GM04503 (cell line): ENCODE measurements at regions not wholly inside any gene's neighbourhood (a gene's known extent, or its start where the extent isn't known, plus 50 kb on each side); places are given as distances from the start of the nearest gene placed in this dataset.

Experiments
- DNase-seq: peaks from one replicate; pipeline ENCODE4 v3.0.0-alpha.2; 2012; ENCODE audit warnings: low read depth

DNA sequence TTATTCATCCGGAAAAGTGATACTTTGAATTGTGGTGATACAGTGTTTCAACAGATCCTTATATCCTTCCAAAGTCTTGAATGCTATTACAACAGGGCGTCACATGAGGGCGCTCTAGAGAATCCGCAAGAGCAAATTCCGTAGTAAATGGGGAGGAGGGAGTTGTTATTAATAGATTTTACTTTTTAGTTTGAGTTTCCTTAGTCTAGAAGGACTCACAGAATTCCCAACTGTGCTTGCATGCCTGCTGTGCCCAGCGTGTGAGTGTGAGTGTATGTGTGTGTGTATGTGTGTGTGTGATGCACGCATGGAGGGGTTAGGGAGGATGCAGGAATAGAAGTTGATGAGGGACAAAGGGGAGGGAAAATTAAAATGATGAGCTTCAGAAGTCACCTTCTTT, 375.3 kb downstream of the C12orf75 start:
- peak; percentile 13 for DNase-seq

DNA sequence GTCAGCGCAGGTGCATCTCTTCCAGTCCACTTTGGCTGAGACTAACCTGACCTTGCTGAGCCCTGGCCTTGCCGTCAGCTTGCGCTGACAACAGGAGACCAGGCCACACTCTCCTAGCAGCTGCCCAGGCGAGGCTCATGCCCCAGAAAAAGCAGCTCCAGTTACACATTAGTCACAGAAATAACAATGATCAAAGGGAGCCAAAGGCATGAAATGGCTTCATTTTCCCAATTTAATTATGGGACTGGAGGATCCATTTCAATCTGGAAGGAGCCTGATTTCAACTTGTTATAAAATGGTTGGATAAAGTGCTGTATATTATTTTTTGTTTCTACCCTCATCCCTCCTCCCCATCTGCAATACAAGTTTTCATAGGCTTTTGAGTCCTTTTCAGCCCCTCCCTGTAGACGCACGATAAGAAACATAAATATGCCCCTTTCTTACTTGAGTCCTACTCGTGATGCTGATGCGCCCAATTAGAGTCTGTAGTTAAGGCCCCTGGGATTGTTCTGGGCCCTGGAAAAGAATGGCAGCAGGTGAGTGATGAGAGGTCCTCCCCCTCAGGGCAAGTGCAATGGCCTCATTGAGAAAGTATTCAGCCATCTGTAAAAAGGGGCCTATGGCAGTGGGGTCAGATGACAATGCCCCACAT, 376.0 kb downstream of the C12orf75 start:
- no peak for DNase-seq

DNA sequence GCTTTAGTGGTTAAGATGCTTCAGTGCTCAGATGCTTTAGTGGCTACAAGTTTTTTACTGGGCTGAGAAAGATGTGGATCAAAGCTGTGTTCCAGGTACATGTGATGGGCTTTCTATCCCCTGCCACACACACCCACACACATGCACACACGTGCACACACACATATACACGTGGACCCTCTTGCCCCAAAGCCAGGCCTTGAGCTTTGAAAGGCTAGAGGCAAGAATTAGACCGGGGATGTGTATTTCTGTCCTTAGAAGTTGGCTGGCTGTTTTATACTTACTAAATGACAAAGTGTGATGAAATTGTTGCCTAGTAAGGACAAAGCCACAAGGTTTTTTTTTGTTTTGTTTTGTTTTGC, 376.5 kb downstream of the C12orf75 start:
- no peak for DNase-seq

DNA sequence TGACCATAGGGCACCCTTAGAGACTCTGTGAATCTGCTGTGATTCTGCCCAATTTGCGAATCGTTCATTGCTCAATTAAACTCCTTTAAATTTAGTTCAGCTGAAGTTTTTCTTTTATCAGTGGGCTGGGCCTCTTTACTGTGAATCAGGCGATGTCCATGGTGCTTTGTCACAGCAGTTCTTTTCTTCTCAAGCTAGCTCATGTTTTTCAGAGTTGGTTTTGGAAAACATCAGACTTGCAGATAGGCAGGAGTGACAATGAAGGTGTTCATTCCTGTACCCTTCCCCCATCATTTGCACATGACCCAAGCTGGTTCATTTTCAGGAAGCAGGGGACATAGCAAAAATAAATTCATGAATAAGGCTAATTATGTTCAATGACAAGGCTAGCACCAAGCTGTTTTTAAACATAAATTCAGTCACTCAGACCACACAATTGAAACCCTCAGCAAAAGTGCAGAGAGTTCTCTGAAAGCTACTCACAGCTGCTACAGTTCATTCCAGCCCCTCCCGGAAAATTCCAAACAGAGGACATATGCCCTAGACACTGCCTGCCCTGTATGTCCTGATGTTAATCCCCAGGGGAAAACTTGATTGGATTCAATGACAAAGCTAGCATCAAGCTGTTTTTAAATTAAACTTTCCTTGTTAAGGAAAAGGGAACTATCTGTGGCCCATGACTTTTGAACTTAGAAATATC, 383.3 kb downstream of the C12orf75 start:
- no peak for DNase-seq

DNA sequence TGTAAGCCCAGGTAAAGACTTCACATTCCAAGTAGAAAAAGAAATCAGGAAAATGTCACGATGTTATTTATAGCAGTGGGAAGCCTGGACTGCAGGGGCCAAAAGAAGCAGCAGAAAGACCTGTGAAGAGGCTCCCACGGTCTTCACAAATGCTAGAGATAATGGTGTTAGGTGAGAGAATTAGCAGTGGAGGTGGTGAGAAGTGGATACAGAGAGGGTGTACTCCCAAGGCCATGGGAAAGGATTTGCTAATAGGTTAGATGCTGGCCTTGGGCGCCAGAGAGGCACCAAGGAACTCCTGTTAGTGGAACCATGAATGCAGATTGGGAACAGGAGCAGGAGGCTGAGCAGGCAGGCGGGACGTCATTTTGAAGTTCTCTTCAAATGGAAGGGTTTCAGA, 386.1 kb downstream of the C12orf75 start:
- DNase-seq: no peak

DNA sequence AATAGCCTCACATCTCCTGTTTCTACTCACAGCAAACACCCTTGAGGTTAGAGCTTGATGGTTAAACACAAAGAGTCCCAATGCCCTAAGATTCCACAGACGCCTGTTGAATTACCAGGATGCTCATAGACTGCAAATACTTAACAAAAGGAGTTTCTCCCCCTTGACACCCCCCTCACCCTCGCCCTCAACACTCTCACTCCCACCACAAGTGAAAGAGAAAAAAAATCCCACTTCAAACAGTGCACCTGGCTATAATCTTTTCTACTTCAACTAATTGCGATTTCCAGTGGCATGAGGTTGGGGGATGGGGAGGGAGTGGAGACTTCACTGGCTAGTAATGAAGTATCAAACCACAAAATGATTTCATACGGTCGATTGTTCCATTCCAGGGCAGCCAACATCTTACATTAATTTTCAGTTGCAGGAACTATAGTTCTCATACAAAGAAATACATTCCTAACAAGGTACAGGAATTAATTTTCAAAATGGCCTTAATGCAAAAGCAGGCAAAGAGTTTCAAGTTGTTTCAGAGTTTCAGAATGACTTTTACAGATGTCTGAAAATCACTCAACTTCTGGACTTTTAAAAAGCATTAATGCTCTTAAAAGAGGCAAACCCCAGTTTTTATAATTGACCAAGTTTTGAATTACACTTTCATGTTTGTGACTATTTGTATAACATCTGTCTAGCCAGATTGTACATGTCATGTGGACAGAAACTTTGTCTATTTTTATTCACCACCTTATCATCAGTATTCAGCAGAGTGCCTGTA, 390.7 kb downstream of the C12orf75 start:
- no peak for DNase-seq

DNA sequence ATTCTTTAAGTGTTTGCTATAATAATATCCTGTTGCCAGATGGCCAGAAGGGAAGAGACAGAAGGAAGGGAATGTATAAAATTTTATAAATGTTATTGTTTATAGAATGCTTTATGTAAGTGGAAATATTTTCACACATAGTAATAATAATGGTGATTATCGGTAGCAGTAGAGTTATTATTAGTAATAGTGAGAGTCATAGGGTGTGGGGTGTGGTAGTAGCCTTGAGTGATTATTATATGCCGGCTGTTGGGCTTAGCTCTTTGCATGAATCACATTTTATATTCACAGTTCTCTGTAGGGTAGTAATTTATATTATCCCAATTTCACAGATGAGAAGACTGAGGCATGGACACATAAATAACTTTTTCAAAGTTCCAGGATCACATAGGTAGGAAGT, 391.4 kb downstream of the C12orf75 start:
- DNase-seq: no peak

DNA sequence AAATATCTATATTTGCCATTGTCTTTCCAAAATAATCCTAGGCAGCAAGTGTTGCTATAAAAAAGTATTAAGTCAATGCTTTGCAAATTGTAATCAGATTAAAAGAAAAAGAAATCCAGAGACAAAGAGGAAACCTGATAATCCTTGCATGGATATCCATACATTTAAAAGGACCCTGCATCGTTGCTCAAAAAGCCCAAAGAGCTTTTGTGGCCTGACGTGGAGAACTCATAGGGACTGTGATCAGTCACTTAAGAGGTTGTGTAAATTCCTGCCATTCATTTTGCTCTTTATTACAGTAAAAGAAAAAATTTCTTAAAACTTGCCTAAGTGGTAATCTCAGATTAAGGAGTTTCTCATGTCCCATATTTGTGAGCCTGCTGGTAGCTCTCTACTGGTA, 392.6 kb downstream of the C12orf75 start:
- no peak for DNase-seq

DNA sequence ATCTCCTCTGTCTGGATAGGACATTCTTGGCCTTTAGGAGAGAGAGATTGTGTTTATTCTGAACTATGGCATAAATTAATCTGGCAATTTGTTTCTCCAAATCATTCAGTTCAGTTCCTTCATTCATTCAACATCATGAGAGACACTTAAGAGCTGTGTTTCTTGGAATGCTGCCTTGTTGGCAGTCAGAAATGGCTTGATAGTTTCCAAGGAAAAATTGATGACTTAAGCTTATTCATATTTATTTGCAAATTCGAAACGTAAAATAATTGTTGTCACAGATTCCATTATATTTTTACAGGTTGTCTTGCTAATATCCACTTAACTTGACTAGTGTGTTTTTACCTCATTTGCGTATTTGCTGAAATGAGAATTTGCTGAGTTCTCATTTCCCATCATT, 393.0 kb downstream of the C12orf75 start:
- no peak for DNase-seq

DNA sequence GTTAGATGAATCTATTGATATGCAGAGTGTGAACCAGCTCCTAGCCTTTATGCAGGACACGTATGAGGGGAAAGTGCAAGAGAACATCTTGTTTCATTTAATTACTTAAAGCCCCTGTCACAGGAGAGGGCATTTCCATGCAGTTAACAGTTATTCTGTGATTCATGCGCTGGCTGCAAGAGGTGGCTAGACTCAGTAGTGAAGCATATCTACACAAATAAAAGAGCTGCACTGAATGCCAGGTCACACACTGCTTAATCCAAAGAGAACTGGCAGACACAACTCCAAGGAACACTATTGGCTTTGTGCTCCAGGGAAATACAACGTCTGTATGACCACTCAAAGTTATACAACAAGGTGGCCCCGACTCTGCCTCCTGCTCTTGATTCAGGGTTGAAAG, 394.1 kb downstream of the C12orf75 start:
- no peak for DNase-seq

DNA sequence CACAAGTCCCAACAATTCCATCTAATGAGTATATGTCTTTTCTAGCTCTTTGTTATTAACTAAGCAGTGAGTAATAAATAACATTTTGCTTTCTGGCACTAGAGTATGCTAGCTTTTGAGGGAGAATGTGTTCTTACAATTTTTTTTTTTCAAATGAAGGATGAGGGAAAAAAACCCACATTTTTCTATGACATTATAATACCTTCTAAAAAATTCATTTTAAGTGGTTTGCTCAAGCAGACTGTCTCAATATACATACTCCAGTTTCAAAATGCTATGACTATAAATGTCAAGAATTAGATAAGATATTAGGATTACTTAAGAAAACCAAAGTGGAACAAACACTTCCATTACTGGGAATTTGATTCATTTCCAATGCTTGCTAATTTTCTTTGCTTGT, 394.6 kb downstream of the C12orf75 start:
- DNase-seq: no peak

DNA sequence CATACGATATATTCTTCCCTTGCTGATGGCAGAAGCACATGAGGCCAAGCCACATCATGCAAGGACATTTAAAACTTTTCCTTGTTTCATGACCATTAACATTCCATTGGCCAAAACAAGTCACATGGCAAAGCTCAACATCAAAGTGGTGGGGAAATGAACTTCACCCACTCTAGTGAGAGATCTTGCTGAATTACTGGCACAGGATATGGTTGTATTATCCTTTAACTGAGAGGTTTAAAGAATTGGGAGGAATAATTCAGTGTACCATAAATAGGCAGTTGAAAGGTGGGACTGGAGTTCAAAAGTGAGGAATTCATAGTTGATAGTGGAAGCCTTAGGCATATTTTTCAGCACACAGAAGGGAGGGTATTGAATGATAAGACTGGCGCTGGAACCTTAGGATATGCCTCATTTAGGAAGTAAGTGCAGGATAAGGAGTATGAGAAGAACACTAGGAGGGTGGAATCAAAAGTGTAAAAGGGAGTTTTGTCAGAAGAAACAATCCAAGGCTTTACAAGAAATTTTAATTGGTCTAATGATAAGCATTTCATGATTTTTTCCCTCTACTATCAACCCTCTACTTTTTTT, 398.8 kb downstream of the C12orf75 start:
- no peak for DNase-seq

DNA sequence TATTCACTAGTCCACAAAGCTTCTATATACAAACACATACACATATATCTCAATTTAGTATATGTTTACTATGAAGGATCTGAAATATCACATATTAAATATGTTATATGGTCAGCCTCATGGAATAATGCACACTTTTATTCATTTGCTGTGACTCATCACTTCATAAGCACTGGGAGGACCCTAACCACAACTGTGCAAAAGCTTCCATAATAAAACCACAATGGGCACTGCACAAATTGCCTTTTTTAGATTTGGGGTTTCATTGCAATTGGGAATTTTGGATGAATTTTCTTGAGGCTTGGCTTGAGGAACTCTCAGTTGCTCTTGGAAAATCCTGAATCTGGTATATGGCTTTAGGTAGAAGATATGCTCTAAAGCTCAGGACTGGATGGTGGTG, 399.4 kb downstream of the C12orf75 start:
- no peak for DNase-seq

DNA sequence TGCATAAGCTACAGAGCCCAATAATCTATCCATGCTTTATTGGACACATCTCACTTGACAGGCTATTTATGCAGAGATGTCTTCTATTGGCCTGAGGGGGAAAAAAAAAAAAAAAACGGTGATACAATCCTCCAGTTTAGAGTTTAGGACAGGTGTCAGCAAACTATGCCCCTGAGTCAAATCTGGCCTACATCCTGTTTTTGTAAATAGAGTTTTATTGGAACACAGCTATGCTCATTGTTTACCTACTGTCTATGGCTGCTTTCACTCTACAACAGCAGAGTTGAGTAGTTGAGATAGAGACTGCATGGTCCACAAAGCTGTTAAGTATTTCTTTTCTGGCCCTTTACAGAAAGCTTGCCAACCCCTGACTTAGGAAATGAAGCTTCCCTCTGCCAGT, 403.1 kb downstream of the C12orf75 start:
- no peak for DNase-seq

DNA sequence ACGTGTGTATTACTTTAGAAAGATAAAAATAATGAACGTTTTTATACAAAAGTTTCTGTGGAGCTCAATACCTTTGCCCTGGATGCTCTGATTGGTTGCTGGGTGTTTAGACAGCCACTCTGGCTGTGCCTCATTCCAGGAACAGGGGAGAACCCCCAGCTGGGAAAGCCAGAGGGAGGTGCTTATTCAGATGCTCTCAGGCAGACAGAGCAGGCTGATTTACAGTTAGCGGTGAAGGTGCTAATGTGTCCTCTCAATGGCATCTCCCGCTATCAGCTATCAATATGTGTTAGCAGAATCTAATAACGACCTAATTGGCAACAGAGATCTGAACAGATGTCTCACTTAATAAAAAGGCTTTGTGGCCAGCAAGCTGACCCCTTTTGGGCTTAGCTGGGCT, 402.3 kb downstream of the NUAK1 start:
- no peak for DNase-seq

DNA sequence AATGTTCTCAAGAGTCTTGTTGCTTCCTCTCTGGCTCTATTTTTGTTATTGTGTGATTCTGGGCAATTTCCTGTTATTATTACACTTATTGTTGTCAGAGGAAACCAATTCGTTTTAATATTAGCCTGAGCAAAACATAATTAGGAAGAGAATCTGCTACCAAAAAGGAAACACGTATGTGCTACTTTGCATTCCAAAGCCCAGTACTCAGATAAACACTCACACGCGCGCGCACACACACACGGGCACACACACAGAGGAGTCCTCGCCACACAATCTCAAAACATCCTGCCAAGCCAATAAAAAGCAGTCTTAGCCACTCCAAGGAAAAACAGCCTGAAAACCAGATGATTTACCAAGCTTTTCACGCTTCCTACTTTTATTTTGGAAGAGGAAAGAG, 400.7 kb downstream of the NUAK1 start:
- DNase-seq: no peak

DNA sequence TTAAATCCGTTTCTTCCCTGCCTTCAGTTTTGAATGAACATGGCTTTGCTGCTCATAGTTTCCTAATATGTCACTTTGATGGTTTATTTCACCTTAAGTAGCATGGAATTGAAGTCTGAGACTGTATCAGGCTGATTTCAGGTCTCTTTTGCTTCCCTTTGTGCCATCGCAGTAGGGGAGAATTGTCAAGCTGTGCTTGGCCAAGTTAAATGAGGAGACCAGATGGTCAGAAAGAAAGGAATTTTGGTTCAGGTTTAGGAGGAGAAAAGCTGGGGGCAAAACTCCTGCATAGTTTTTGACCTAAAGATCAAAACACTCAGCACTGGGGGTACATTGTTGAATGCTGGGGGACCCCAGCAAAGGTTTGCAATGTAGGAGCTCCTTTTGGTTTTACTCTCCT, 398.4 kb downstream of the NUAK1 start:
- DNase-seq: no peak

DNA sequence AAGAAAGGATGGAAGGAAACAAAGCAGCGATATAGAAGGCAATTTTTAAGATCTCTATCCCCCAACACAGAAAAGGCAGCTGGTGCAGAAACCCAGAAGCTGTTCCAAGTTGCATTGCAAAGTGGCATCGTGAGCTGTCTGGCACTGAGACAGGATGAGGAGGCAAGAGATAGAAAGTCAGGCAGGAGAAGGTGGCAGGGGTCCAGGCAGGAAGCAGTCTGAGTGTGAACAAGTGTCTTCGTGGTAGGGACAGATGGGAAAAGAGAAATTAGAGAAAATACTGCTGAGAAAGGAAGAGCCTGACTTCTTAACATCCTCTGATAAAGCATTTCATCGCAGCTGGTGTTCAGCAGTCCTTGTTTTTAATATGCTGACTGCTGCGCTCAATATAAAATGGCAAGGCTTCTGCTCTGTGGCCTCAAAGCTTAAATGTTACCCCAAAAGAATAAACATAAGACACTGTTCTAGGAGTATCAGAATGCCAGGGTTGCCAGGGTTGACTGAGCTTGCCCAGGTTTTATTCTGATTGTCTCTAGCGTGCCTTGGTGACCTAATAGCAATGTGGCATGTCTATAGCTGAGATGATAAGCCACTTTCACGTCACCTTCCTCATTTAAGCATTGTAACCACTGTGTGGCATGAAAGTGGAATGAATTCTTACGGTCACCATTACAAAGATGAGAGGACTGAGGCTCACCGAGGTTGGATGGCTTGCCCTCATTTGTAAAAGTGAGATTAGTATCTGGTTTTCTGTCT, 397.6 kb downstream of the NUAK1 start:
- no peak for DNase-seq

DNA sequence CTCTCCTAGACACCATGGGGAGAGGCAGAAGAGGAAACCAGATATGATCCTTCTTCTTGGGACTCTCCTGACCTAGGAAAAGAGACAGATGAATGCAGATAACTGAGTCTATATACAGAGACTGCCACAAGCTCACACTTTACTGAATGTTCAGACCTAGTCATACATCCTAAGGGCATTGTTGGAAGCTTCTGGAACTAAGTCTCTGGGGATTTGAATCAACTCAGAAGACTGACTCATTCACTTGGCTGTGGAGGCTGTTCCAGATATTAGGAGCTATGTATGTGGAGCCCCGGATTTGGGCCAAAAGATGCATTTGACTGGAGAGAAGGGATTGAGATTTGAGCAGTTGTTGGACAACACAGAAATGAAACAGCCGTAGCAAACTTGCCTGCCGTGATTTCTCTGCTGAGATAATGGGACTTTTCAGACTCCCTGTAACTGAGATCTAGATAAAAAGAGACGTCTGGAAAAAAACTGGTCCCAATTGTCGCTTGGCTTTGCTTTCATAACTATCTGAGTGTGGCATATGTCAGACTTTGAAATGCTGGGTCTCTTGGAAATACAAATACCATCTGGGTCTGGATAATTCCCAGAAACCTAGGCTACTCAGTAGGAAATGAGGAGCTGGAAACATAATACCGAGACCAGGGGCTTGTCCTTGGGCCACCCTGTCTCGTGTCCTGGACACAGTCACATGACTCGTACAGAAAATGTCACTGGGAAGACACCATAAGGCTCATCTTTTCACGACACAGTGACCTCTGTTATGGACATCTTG, 396.8 kb downstream of the NUAK1 start:
- peak; percentile 85 for DNase-seq

DNA sequence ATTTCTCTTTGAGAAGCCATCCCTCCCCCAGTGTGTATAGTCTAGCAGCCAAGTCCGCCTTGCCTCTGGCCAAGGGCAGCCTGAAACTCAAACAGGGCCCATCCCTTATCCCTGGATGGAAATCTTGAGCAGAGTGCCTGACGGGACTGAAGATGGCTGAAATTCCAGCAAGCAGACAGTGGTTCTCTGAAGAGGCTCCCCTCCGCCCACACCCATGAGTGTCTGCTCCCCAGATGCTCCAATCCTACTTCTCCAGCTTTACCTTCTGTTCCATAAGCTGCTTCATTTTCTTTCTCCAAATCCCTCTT, 396.2 kb downstream of the NUAK1 start:
- DNase-seq: no peak

DNA sequence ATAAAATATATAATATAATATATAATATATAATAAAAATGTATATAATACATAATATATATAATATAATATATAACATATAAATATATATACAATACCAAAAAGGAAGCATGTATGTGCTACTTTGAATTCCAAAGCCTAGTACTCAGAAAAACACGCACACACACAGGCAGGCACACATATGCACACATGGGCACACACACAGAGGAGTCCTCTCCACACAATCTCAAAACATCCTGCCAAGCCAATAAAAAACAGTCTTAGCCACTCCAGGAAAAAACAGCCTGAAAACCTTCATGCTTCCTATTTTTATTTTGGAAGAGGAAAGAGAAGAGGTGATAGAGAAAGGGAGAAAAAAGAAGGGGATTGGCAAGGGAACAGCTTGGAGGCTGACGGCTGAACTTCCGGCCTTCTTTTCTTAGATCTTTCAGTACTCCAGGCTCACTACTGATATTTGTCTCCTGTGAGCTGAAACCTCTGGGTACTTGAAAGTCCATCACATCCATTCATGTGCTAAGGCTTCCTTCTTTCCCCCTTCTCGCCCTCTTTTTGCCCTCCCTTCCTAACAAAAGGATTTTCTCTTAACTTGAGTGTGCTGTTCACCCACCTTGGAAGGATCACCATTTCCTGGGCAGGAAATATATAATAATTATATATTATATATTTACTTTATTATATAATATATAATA, 394.2 kb downstream of the NUAK1 start:
- DNase-seq: no peak
